Left cardiac atrium (tissue), 4 donors: ENCODE measurements at regions not wholly inside any gene's neighbourhood (a gene's known extent, or its start where the extent isn't known, plus 50 kb on each side); places are given as distances from the start of the nearest gene placed in this dataset.

Experiments used
- ATAC-seq, 2 donors: fragments of 200-7000 bp; cut with Tn5 transposase; one replicate each; pipeline ENCODE4 v1.9.1; 2020; ENCODE audit warnings: mild to moderate bottlenecking in 2 of 2, moderate library complexity in 2 of 2
- DNase-seq: peaks from one replicate; pipeline ENCODE4 v3.0.0-alpha.2; 2020
- intact Hi-C, 2 donors: fragments of 100-400 bp; cut with DNase I; formaldehyde crosslinking; loops; one replicate each; pipeline versions ENCODE4 v1.14.1 to v1.15.1; 2022 to 2023
- donor health status: DM: no; HTN: yes; CAD: no.
- donor health status: DM: no; HTN: yes; CAD: no; lungs with severe emphysema.
- donor health status: DM: yes; HTN: yes; CAD: no.
- donor health status: Dilated cardiomyopathy.

DNA sequence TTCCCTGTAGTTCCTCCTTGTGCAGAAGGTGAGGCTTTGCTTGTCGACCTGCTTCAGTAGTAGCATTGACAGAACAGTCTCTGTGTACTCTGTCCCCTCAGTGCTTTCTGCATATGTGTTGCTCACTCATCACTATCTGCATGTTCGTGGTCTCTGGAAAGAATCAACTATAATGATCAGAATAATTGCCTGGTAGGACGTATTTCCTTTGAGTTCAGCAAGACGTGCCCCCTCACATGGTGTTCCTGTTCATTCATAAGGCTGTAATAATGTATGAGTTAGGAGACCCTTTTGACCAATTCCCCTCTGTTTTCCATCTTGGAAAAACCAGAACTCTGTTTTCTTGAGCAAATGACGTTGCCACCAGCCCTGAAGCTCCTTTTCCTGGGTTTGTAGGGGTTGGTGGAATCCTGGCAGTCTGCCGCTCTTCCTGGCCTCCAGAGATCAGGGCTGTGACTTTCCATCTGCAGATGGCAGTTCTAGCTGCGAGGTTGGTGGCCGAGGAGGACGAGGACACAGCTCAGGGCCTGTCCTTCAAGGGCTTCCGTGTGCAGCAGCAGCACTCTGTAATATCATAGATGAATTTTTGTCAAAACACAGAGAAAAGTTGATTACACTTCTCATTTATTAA, 61.9 kb downstream of the EXOSC2 start:
- ATAC-seq (peak in 1 of 2 donors; percentile 35), DNase-seq (no peak)
- intact Hi-C loops = no loop called here

- no peak for DNase-seq
- no peak for ATAC-seq
- intact Hi-C loops = no loop called here
These were observed 62.5 kb downstream of the EXOSC2 start for GRCh38 chr9:130756037-130756436.

DNA sequence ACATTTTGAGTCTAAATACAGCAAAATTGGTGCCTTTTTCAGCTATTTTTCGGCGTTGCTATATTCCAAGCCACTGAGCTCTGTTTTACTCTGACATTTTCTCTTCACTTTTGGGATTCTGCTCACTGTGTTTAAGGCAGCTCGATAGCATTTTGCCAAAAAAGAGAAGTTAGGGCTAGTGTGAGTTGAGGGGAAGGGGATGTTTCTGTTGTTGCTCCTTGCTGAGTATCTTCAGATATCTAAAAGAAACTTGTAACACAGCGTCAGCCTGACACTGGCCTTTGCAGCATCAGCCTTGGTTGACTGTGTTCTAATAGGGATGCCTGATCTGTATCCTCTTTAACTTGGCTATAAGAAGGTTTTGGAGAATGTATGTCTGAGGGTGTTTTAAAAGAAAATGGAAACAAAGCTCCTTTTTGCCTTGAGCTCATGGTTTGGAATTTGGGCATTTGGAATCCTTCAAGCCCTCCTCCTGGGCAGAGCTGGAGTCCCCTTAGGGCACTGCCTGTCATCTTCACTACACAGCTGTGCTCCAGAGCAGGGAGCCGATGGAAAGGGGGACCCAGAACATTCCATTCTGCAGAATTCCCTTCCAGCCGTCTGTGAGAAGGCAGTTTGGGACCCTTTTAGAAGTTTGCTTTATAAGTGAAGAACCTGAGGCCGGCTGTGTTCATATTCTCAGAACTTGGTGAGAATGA, 63.0 kb downstream of the EXOSC2 start:
- ATAC-seq = no peak
- intact Hi-C loops = no loop called here

DNA sequence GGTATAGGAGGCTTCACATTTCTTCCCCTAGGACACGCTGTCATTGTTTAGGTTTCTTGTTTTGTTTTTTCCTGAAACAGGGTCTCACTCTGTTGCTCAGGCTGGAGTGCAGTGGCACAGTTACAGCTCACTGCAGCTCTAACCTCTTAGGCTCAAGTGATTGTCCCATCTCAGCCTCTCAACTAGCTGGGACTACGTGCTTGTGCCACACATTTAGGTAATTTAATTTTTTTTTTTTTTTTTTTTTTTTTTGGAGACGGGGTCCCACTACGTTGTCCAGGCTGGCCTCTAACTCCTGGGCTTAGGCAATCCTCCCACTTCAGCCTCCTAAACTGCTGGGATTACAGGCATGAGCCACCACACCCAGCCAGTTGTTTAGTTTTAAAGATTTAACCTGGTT, 66.2 kb downstream of the EXOSC2 start:
- intact Hi-C loops = no loop called here
- ATAC-seq (no peak), DNase-seq (no peak)

More for the DNA sequence above, 63.0 kb downstream of the EXOSC2 start:
- no peak for DNase-seq

GRCh38 chr9:130763331-130764171, 70.0 kb downstream of the EXOSC2 start:
- intact Hi-C loops = no loop called here
- DNase-seq = no peak
- no peak for ATAC-seq

DNA sequence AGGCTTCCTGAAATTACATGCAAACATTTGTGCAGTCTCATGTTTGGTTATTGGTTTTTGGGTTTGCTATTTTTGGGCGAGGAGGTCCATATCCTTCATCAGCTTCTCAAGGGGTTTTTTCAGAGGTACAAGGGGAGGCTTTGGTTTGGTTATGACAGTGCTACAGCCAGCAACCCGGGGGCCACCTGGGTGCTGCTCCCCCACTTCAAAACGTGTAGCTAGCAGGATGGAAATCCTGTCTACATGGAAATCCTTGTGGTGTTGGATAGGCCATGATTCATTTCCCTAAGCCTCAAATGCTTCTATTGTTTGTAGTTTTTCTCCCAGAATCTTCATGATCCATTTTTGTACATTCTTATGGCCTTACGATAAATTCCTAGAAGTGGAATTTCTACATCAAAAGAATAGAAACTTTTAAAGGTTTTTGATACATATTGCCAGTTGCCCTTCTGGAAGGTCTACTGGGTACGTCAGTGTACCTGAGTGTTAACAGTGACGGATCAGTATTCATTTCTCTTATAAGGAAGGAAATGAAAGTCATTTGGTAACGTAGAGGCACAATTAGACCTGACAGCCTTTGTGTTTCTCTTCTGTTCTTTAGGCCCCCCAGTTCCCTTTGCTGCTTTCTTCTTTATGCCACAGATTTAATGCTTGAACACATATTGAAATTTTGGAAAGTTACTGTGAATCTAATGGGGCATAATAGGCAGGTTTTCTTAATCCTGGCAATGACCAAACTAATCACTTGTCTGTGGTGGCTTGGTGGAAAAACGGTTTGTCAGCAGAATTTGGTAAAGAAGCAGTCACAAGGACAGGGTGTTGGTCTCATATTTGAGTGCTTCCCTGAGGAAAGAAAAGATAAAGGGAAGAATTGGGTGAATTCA, 69.7 kb upstream of the ABL1 start:
- no peak for ATAC-seq

GRCh38 chr9:130766021-130766926, 68.8 kb upstream of the ABL1 start:
- DNase-seq (no peak), ATAC-seq (peak in 1 of 2 donors; percentile 17)
- intact Hi-C loops = loop anchor here in 1 of 2 donors (5.0 kb wide), 2 partner anchors 34 to 54 kb away; no protein-coding TSS in a partner anchor

More for the DNA sequence above, 69.7 kb upstream of the ABL1 start:
- intact Hi-C loops = loop anchor here in 1 of 2 donors (5.0 kb wide), 2 partner anchors 33 to 53 kb away; no protein-coding TSS in a partner anchor
- no peak for DNase-seq

DNA sequence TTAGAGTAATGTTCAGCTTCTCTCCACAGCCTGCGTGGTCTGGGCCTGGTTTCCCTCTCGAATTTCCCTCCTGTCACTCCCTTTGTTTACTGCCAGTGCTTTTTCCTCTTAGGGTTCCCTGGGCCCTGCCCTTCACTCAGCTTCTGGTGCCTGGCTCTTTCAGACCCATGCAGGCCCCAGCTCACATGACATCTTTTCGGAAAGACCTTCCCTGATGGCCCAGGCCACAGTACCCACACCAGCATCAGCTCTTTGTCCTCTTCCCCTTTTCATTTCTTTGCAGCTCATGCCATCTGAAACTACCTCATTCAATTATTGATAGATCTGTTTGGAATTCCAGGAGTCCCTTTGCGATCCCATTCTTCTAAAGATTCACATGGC, 68.1 kb upstream of the ABL1 start:
- DNase-seq = no peak
- intact Hi-C loops = loop anchor here in 1 of 2 donors (5.0 kb wide), 2 partner anchors 35 to 55 kb away; no protein-coding TSS in a partner anchor
- peak; percentile 35 to 38 for ATAC-seq

DNA sequence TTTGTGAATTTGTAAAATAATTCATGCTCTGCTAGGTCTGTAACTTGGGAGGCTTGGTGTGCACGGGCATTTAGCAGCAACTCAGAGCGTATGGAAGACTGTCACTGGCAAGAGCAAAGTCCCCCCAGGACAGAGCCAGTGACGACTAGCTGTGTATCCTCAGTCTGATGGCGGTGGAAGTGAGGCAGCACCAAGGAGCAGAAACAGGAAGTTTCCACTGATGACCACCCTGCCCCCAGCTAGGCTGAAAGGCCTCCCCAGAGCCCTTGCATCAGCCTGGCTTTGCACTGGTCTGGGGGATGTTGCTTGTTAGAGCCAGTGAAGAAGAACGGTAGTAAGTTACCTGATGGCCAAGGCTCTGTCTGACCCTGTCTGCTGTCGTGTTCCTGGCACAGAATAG, 66.8 kb upstream of the ABL1 start:
- DNase-seq (no peak), ATAC-seq (peak; percentile 20 to 21)
- intact Hi-C loops = loop anchor here in 1 of 2 donors (5.0 kb wide), 2 partner anchors 36 to 56 kb away; no protein-coding TSS in a partner anchor

DNA sequence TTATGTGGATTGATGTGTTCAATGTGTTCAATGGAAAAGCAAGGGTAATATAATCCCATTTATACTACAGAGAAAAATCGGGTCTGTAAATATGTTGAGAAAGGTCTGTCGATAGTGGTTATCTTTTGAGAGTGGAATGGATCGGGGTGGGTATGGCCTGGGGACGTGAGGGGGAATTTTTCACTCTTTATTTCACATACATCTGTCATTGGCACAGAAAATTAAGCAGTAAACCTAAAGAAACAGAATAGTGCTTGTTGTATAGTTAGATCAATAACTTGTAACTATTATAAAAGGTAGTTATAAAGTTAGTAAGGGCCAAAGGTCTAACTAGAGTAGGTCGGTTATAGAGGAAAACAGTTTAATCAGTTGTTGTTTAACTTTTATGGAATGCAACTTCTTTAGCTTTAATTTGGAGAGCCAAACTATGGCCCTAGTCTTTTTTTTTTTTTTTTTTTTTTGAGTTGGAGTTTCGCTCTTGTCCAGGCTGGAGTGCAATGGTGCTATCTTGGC, 66.1 kb upstream of the ABL1 start:
- intact Hi-C loops = loop anchor here in 1 of 2 donors (5.0 kb wide), 2 partner anchors 37 to 57 kb away; no protein-coding TSS in a partner anchor
- ATAC-seq = no peak
- no peak for DNase-seq

DNA sequence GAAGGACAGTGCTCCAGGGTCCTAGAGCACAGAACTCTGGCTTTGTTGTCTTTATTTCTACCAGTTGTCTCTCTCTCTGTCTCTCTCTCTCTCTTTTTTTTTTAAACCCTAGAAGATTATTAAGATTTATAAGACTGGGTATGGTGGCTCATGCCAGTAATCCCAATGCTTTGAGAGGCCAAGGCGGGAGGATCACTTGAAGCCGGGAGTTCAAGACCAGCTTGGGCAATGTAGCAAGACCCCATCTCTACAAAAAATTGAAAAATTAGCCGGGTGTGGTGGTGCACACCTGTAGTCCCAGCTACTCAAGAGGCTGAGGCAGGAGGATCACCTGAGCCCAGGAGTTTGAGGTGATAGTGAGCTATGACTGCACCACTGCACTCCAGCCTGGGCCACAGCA, 65.0 kb upstream of the ABL1 start:
- DNase-seq (no peak), ATAC-seq (no peak)
- intact Hi-C loops = loop anchor here (5.0 kb wide), 1 partner anchor 92 kb away; no protein-coding TSS in a partner anchor

- peak; percentile 70 to 79 for ATAC-seq
- intact Hi-C loops = loop anchor here (5.0 kb wide), 1 partner anchor 91 kb away; no protein-coding TSS in a partner anchor
- no peak for DNase-seq
These were observed 64.2 kb upstream of the ABL1 start for GRCh38 chr9:130770679-130771442.

- DNase-seq (no peak), ATAC-seq (no peak)
- intact Hi-C loops = loop anchor here (5.0 kb wide), 1 partner anchor 90 kb away; no protein-coding TSS in a partner anchor
These were observed 62.9 kb upstream of the ABL1 start for GRCh38 chr9:130772185-130772584.

DNA sequence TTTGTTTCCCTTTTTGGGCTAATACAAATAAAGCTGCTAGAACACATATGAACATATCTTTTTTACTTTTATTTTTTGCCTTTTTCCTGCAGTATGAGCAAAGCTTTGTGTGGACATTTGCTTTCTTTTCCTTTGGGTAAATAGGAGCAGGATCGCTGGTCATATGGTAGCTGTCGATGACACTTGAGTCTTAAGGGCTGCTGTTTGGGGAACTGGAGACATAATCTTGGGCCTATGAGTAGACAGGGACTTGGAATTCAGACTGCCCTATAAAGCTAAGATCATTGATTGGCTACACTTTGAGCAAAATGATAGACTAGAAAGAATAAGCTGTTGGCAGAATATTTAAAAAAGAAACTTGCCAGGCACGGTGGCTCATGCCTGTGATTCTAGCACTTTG, 60.9 kb upstream of the ABL1 start:
- intact Hi-C loops = loop anchor here (5.0 kb wide), 1 partner anchor 88 kb away; no protein-coding TSS in a partner anchor
- no peak for DNase-seq
- no peak for ATAC-seq

DNA sequence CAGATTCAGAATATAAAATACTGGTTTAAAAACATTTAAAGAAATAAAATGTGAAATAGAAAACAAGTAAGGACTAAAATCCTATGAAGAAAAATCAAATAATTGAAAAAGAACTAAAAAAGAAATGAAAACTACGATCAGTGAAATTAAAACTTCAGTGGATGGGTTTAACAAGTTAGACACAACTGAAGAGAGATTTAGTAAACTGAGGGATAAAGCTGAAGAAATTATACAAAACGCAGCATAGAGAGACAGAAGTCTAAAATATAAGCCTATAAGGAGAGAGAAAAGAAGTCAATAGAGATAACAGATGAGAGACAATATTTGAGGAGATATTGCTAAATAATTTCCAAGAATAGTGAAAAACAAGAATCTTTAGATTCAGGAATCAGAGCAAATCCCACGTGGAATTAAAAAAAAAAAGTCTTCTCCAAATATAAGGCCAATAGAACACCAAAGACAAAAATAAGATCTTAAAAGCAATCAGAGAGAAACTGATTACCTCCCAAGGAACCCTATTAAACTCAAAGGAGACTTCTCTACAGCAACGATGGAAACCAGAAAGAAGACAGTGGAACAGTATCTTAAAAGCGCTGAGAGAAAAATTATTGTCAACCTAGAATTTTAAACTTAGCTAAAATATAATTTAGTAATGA, 59.6 kb upstream of the ABL1 start:
- intact Hi-C loops = no loop called here
- no peak for DNase-seq
- ATAC-seq = no peak
